DND-41 (cell line): ENCODE measurements at regions not wholly inside any gene's neighbourhood (a gene's known extent, or its start where the extent isn't known, plus 50 kb on each side); places are given as distances from the start of the nearest gene placed in this dataset.

Experiments
- ATAC-seq: fragments of 200-7000 bp; cut with Tn5 transposase; 3 replicates; pipeline ENCODE4 v1.9.1; 2021; ENCODE audit warnings: low read depth; ENCODE audit not compliant: insufficient read depth
- DNase-seq: peaks from one replicate; pipeline ENCODE4 v3.0.0-alpha.2; 2020
- H2AFZ ChIP-seq: 2 replicates; pipeline ENCODE4 v1.6.0; 2012; ENCODE audit warnings: low read depth, low read length
- H3K27ac ChIP-seq: 2 replicates; pipeline ENCODE4 v1.5.1; 2012; ENCODE audit warnings: low read length, inconsistent platforms
- H3K27me3 ChIP-seq: fragments of 200-600 bp; sonication (generic); 2 replicates; pipeline ENCODE4 v1.6.0; 2012; ENCODE audit warnings: low read length, mild to moderate bottlenecking, inconsistent platforms; ENCODE audit not compliant: insufficient read depth, poor library complexity
- H3K36me3 ChIP-seq: 2 replicates; pipeline ENCODE4 v1.5.1; 2012; ENCODE audit warnings: low read length, inconsistent platforms; ENCODE audit not compliant: insufficient read depth
- H3K4me1 ChIP-seq: 2 replicates; pipeline ENCODE4 v1.5.1; 2012; ENCODE audit warnings: mild to moderate bottlenecking, low read length; ENCODE audit not compliant: insufficient read depth
- H3K4me2 ChIP-seq: 2 replicates; pipeline ENCODE4 v1.6.0; 2012; ENCODE audit warnings: mild to moderate bottlenecking, moderate library complexity, low read length, inconsistent platforms; ENCODE audit not compliant: insufficient read depth
- H3K4me3 ChIP-seq, 2 experiments: fragments of 200-600 bp in 1 of 2; shearing (Covaris generic) in 1 of 2; 2 replicates each; pipeline ENCODE4 v1.5.1; 2012 to 2016; ENCODE audit warnings: inconsistent platforms in 2 of 2, low read length in 2 of 2, mild to moderate bottlenecking in 2 of 2, low read depth in 1 of 2, moderate library complexity in 1 of 2
- H3K79me2 ChIP-seq: 2 replicates; pipeline ENCODE4 v1.6.0; 2012; ENCODE audit warnings: low read length, inconsistent platforms; ENCODE audit not compliant: insufficient read depth
- H3K9ac ChIP-seq: 2 replicates; pipeline ENCODE4 v1.6.0; 2012; ENCODE audit warnings: low read depth, mild to moderate bottlenecking, inconsistent platforms, low read length, moderate library complexity
- H3K9me3 ChIP-seq: 2 replicates; pipeline ENCODE4 v1.5.1; 2012; ENCODE audit warnings: low read length, moderate library complexity, mild to moderate bottlenecking, inconsistent platforms; ENCODE audit not compliant: insufficient read depth, severe bottlenecking
- H4K20me1 ChIP-seq: 2 replicates; pipeline ENCODE4 v1.6.0; 2012; ENCODE audit warnings: low read length; ENCODE audit not compliant: insufficient read depth
- CTCF ChIP-seq: IDR thresholded peaks from 2 replicates; pipeline ENCODE4 v1.5.1; 2012; ENCODE audit warnings: borderline replicate concordance, low read length, moderate library complexity, mild to moderate bottlenecking; ENCODE audit not compliant: poor library complexity, severe bottlenecking; ENCODE audit errors: extremely low read depth
- EZH2 ChIP-seq: IDR thresholded peaks from 3 replicates; pipeline ENCODE4 v1.6.1; 2012; ENCODE audit warnings: borderline replicate concordance, low read depth, mild to moderate bottlenecking, moderate library complexity, low read length, inconsistent platforms; ENCODE audit not compliant: severe bottlenecking

GRCh38 chr9:4435197-4435596, 55.1 kb upstream of the SLC1A1 start:
- no peak for TF ChIP-seq CTCF
- no peak for TF ChIP-seq EZH2
- Histone ChIP-seq H3K27me3 (no peaks in the 10 kb centered on the region), H3K27ac (no peak overlapping the region), H3K4me2 (no peak overlapping the region), H3K4me3 (no peak overlapping the region), H4K20me1 (no peaks in the 10 kb centered on the region), H3K79me2 (no peaks in the 10 kb centered on the region), H3K9me3 (no peaks in the 10 kb centered on the region), H2AFZ (no peak overlapping the region), H3K36me3 (no peaks in the 10 kb centered on the region), H3K4me1 (no peaks in the 10 kb centered on the region), H3K9ac (no peak overlapping the region)
- DNase-seq, result no peak
- no peak for ATAC-seq

DNA sequence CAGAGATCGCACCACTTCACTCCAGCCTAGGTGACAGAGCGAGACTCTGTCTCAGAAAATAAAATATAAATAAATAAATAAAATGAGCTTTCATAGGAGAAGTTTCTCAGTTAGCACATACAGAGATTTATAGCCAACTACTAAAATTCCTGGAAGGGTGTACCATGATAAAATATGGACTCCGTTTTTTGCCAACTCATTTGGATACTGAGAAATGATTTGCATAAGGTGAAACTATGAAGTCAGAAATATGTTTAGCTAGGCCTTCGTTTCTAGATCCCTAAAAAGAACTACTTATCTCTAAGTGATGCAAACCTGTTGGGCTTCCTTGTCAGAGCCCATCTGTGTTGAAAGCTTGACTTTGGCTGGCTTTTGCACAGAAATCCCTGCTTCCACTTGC, 56.9 kb upstream of the SLC1A1 start:
- TF ChIP-seq EZH2 (no peak), CTCF (no peak)
- no peak overlapping the region for H3K27ac ChIP-seq
- H3K9ac ChIP-seq, result no peak overlapping the region
- H4K20me1 ChIP-seq, result no peaks in the 10 kb centered on the region
- H3K4me3 ChIP-seq, result no peak overlapping the region
- H3K79me2 ChIP-seq, result no peaks in the 10 kb centered on the region
- no peak overlapping the region for H2AFZ ChIP-seq
- no peaks in the 10 kb centered on the region for H3K9me3 ChIP-seq
- DNase-seq (no peak), ATAC-seq (no peak)
- no peaks in the 10 kb centered on the region for H3K27me3 ChIP-seq
- H3K4me1 ChIP-seq, result no peaks in the 10 kb centered on the region
- H3K4me2 ChIP-seq, result no peak overlapping the region
- H3K36me3 ChIP-seq, result no peaks in the 10 kb centered on the region

- ATAC-seq, result no peak
Observed at GRCh38 chr9:4430432-4431261, 59.6 kb upstream of the SLC1A1 start.

More at GRCh38 chr9:4430432-4431261, 59.6 kb upstream of the SLC1A1 start:
- Histone ChIP-seq H4K20me1 (no peaks in the 10 kb centered on the region), H3K79me2 (no peaks in the 10 kb centered on the region), H2AFZ (no peak overlapping the region), H3K4me3 (no peak overlapping the region), H3K4me2 (no peak overlapping the region), H3K4me1 (no peaks in the 10 kb centered on the region), H3K9me3 (no peaks in the 10 kb centered on the region), H3K36me3 (no peaks in the 10 kb centered on the region), H3K9ac (no peak overlapping the region), H3K27me3 (no peaks in the 10 kb centered on the region), H3K27ac (no peak overlapping the region)
- DNase-seq, result no peak
- TF ChIP-seq CTCF (no peak), EZH2 (no peak)
